ENCODE measurements at regions not wholly inside any gene's neighbourhood (a gene's known extent, or its start where the extent isn't known, plus 50 kb on each side); places are given as distances from the start of the nearest gene placed in this dataset.
"Not testable (repeated sequence)": the region's sequence is repeated elsewhere in the genome, so short reads cannot be mapped to it uniquely, and the experiment has no call there.

DNA sequence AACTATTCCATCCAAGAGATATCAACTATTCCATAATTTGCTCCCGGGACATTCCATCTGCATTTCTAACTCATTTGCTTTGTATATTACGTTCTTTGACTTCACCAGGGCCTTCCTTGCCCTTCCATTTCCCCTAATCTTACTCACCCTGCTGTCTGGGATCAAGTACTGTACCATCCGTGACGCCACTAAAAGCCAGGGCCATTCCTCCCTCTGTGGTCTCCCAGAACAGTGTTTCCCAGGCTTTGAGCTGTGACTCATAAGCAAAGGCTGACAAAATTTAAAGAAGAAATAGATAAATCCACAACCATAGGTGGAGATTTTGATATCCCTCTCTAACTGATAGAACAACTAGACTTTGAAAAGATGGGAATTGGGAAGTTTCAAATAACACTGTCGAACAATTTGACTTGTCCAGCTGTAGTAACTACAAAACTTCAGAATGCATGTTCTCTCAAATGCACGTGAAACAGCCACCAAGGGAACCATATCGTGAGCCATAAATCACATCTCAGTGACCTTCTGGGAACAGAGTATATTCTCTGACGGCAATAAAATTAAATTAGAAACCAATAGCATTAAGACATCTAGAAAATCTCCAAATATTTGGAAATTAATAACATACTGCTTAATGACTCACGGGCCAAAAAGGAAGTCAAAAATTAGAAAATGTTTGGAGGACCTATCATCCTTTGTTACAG lies 501.0 kb downstream of the SETD4 start:
- DNase-seq = no peak

DNA sequence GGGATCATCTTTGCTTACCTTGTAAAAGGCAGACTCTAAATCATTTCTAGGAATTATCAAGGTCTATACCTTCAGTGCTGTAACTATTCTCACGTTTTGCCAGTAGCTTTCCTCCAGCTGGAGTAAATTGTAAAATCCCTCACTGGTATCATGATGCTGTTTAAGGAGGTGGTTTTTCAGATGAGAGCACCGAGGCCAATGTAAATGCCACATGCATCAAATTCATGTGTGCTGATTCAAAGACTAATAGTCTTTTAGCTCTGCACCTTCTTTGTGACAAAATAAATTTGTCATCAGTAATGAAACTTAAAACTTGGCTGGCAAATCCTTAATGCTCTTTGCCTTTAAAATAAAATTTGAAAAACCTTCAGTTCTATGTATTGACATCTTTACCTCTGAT lies 503.8 kb downstream of the SETD4 start:
- no peak for DNase-seq

DNA sequence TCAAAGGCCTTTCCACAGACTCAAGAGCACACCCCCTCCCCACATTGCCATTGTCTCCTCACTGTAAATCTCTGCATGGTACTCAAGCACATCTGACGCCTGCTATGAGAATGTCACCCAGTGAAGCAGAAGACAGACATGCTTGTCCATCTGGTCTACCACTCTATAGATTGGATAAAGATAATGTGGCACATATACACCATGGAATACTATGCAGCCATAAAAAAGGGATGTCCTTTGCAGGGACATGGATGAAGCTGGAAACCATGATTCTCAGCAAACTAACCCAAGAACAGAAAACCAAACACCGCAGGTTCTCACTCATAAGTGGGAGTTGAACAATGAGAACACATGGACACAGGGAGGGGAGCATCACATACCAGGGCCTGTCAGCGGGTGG lies 503.4 kb upstream of the RUNX1 start:
- not testable (repeated sequence) for DNase-seq

- no peak for DNase-seq
These were observed 500.0 kb upstream of the RUNX1 start for GRCh38 chr21:35548904-35549615.

DNA sequence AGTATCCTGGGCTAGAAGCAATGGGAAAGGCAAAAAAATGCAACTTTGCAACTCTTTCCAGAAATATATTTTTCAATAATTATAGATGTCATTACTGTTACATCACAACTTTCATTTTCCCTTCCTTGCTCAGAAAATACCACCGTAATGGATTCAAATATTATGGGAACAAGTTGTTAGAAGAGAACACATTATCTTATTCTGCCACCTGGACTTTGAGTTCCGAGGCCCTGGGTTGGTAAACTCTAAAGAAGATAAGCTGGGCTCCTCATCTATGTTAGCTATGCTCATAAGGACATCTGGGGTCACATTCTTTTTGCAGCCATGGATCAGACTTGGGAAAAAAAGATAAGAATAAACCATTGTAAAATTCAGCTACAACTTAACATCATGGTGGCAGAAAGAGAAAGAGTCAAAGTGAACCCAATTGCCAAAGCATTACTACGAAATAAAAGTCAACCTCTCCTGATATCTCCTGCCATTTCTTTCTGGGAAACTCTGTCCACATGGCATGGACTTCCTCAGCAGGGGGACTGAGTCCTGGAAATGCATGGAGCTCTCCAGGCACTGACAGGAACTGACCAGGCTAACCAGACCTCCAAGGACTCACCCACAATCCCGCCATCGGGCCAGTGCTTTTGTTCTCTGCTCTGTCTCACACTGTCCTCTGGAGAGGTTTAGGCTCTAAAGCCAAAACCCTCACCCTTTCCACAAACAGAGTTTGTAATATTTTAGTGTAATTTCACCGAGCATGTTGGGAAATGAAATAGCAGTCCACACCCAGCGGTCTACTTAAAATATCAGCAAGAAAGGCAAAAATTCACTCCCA lies 499.1 kb upstream of the RUNX1 start:
- no peak for DNase-seq

- no peak for DNase-seq
These were observed 494.6 kb upstream of the RUNX1 start for GRCh38 chr21:35543746-35544145.

- no peak for DNase-seq
These were observed 492.0 kb upstream of the RUNX1 start for GRCh38 chr21:35540950-35541638.

GRCh38 chr21:35538386-35538785 lies 489.3 kb upstream of the RUNX1 start:
- DNase-seq = no peak

- DNase-seq = no peak
These were observed 488.5 kb upstream of the RUNX1 start for GRCh38 chr21:35537604-35538003.

GRCh38 chr21:35533893-35534292 lies 484.8 kb upstream of the RUNX1 start:
- no peak for DNase-seq

GRCh38 chr21:35530766-35531165 lies 481.7 kb upstream of the RUNX1 start:
- DNase-seq = no peak

DNA sequence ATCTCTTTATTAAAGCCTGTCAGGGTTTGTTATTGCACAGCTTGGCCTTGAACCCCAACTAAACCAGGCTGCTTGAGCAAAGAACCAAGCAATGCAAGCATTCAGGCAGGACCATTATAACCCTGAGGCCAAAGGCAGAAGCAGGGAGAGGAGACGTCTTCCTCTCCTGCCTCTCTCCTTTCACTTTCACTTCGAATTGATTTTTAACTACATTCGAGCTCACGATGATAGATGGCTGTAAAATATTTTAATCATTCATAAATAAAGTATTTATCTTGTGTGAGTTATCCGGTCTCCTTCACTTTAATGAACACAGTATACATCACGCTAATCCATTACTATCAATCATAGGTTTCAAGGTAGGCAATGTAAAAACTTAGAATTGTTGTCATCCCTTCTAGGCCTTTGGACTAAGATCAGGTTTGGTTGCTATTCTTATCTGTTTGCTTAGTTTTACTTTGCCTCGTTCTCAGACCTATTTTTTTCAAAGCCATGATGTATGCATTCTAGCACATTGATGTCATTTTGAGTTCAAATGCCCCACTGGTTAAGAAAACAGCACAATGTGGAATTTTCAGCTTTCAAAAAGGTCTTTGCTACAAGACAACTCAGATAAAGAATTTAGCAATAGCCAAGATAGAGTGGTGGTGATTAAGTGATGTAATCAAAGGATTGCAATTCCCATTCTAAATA lies 480.2 kb upstream of the RUNX1 start:
- DNase-seq = no peak

GRCh38 chr21:35528116-35529042 lies 479.3 kb upstream of the RUNX1 start:
- DNase-seq = no peak

DNA sequence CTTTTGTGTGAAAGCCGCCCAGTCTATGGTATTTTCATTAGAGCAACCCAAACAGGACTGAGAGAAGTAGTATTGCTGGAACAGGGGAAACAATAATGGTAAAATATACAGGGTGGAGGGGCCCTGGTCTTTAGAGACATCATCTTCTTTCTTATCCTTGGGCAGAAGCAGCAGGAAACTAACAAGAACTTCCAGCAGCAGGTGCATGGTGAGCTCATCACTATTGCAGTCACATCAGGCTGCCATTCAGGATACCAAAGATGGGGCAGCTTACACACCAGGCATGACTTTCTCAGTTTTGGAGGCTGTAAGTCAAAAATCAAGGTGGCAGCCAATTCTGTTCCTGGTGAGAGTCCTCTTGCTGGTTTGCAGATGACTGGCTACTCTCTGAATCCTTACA lies 478.3 kb upstream of the RUNX1 start:
- DNase-seq = no peak

GRCh38 chr21:35525443-35525842 lies 476.3 kb upstream of the RUNX1 start:
- no peak for DNase-seq

DNA sequence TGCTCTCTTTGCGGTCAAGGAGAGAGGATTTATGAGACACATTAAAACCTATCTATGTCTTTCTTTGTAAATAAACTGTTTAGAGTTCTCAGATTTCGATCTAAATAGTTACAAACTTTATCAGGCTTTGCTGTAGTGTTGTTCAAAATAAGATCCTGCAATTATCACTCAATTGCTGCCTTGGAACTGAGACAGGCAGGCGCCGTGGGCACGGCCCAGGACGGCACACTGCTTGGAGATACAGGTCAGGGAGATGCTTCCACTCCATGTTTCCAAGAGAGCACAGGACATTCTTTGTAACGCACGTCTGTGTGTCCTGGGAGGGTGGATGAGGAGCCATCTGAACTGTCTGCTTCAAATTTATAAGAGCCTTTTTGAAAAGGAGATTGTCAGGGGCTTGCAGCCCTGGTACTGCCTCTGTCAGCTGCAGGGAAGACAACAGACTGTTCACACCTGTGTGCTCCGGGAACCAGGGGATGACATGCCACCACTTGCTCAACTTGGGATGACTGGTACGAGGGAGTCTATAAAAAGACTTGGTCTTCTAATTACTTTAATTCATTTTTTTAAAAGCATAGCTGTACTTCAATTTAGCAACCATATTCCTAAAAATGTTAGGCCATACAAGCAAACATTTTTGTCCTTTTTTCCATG lies 472.9 kb upstream of the RUNX1 start:
- DNase-seq = no peak

DNA sequence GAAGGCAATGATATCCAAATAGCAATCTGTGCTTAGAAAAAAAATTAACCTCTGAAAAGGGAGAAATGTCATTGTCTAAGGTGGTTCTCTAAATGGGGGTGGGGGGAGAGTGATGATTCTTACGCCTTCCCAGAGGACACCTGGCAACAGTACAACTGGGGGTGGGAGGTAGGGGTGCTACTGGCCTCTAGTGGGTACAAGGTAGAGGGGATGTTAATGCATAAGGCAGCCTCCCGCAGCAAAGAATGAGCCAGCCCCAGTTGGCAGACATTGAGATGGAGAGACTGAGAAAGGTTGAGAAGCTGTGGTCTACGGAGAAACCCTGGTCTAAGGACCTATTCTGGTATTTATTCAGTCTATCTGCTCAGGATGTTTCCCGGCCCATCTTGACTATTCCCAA lies 472.2 kb upstream of the RUNX1 start:
- no peak for DNase-seq

DNA sequence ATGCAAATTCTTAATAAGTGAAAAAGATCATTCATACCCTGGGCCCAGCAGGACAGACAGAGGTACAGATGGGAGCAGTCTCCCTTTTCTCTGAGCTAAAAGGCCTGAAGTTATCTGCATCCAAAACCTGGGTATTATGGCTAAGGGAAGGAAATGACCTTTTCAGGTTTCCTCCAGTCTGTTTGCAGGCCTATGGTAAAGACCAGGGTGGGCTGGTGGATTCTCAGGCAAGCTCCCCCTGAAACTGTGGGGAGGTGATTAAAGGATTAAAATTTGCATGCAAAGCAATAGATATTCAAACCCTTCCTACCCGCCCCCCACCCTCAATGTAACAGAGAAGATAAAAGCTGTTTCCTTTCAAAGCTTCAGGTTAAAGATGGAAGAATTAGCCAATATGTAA lies 471.8 kb upstream of the RUNX1 start:
- DNase-seq = no peak

- DNase-seq = no peak
These were observed 471.2 kb upstream of the RUNX1 start for GRCh38 chr21:35520302-35520701.

GRCh38 chr21:35517865-35518264 lies 468.8 kb upstream of the RUNX1 start:
- DNase-seq = no peak

DNA sequence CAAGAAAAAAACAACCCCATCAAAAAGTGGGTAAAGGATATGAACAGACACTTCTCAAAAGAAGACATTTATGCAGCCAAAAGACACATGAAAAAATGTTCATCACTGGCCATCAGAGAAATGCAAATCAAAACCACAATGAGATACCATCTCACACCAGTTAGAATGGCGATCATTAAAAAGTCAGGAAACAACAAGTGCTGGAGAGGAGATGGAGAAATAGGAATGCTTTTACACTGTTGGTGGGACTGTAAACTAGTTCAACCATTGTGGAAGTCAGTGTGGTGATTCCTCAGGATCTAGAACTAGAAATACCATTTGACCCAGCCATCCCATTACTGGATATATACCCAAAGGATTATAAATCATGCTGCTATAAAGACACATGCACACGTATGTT lies 467.2 kb upstream of the RUNX1 start:
- not testable (repeated sequence) for DNase-seq

Measured in NCI-H82 (cell line).